ENCODE measurements at regions not wholly inside any gene's neighbourhood (a gene's known extent, or its start where the extent isn't known, plus 50 kb on each side); places are given as distances from the start of the nearest gene placed in this dataset.

GRCh38 chr15:70345251-70346019 lies 247.7 kb upstream of the TLE3 start:
- Histone ChIP-seq H3K9me2 (ENCODE audit: insufficient read depth) (no peaks in the 10 kb centered on the region), H3K4me1 (ENCODE audit: control insufficient read depth in 1 of 2, insufficient read depth in 2 of 2, low read length in 2 of 2) (no peaks in the 10 kb centered on the region), H3K4me3 (replicated peaks in 1 of 2; ENCODE audit: low read depth in 1 of 2, low read length in 2 of 2) (no peak overlapping the region), H3K9me3 (ENCODE audit: control insufficient read depth in 1 of 2, insufficient read depth in 1 of 2, low read depth in 1 of 2, low read length in 2 of 2) (no peaks in the 10 kb centered on the region), H3K79me2 (ENCODE audit: insufficient read depth, low read length) (no peaks in the 10 kb centered on the region), H3K27me3 (ENCODE audit: insufficient read depth, low read length) (peaks cover 7% of the 10 kb centered on the region; the same call in 1 of the 2 replicates), H3K27ac (ENCODE audit: low read depth, low read length) (no peak overlapping the region), H4K20me1 (ENCODE audit: insufficient read depth) (no peaks in the 10 kb centered on the region), H3K9ac (ENCODE audit: low read length) (no peak overlapping the region), H2AFZ (ENCODE audit: low read depth, low read length, poor library complexity, severe bottlenecking) (no peak overlapping the region), H3K36me3 (ENCODE audit: control insufficient read depth in 1 of 2, insufficient read depth in 2 of 2, low read length in 2 of 2) (no peaks in the 10 kb centered on the region), H3K4me2 (ENCODE audit: low read length) (no peak overlapping the region)
- BruUV-seq (replicated peaks), result no TSS peak
- ATAC-seq (no peak), DNase-seq (ENCODE audit: low read depth, low spot score) (no peak)
- TF ChIP-seq REST (IDR thresholded peaks at IDR 0.05; ENCODE audit: low read depth), result no peak
- TF ChIP-seq EGR1 (IDR thresholded peaks at IDR 0.05; ENCODE audit: low read depth), result no peak
- no peak for TF ChIP-seq ZNF274 (IDR thresholded peaks at IDR 0.05; ENCODE audit: low read depth, low read length)
- TF ChIP-seq JUND (IDR thresholded peaks at IDR 0.05), result no peak
- no peak for TF ChIP-seq RAD21 (IDR thresholded peaks at IDR 0.05; ENCODE audit: low read depth)
- no peak for TF ChIP-seq SIN3A (IDR thresholded peaks at IDR 0.05; ENCODE audit: low read depth)
- TF ChIP-seq, protein P1, sequence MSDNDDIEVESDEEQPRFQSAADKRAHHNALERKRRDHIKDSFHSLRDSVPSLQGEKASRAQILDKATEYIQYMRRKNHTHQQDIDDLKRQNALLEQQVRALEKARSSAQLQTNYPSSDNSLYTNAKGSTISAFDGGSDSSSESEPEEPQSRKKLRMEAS (IDR thresholded peaks at IDR 0.05), result no peak
- no peak for TF ChIP-seq CBX3 (IDR thresholded peaks at IDR 0.05; ENCODE audit: low read depth)
- no peak for TF ChIP-seq ELF1 (IDR thresholded peaks at IDR 0.05; ENCODE audit: borderline replicate concordance, low read depth)
- TF ChIP-seq POLR2AphosphoS5 (IDR thresholded peaks at IDR 0.05; ENCODE audit: low read depth, low read length), result no peak
- TF ChIP-seq, protein P2, sequence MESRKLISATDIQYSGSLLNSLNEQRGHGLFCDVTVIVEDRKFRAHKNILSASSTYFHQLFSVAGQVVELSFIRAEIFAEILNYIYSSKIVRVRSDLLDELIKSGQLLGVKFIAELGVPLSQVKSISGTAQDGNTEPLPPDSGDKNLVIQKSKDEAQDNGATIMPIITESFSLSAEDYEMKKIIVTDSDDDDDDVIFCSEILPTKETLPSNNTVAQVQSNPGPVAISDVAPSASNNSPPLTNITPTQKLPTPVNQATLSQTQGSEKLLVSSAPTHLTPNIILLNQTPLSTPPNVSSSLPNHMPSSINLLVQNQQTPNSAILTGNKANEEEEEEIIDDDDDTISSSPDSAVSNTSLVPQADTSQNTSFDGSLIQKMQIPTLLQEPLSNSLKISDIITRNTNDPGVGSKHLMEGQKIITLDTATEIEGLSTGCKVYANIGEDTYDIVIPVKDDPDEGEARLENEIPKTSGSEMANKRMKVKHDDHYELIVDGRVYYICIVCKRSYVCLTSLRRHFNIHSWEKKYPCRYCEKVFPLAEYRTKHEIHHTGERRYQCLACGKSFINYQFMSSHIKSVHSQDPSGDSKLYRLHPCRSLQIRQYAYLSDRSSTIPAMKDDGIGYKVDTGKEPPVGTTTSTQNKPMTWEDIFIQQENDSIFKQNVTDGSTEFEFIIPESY (IDR thresholded peaks at IDR 0.05; ENCODE audit: extremely low read depth, insufficient replicate concordance, low read length), result no peak
- no peak for TF ChIP-seq SP1 (IDR thresholded peaks at IDR 0.05; ENCODE audit: low read depth)
- no peak for TF ChIP-seq TCF7L2 (IDR thresholded peaks at IDR 0.05; ENCODE audit: borderline replicate concordance, extremely low read depth, insufficient read depth, insufficient read length)
- TF ChIP-seq FOSL1 (IDR thresholded peaks at IDR 0.05; ENCODE audit: low read depth), result no peak
- no peak for TF ChIP-seq EZH2 (IDR thresholded peaks at IDR 0.05)
- ChIA-PET CTCF (no interaction called here), POLR2A (no interaction called here), RAD21 (ENCODE audit: low non-redundant PET in 1 of 2, low total read pairs in 2 of 2, uncharacterized antibody in 2 of 2, unreplicated experiment in 2 of 2) (no interaction called here)
- intact Hi-C loops (cut with micrococcal nuclease), result no loop called here
